SK-N-SH (cell line): ENCODE measurements at regions not wholly inside any gene's neighbourhood (a gene's known extent, or its start where the extent isn't known, plus 50 kb on each side); places are given as distances from the start of the nearest gene placed in this dataset.

Source experiments
- CTCF ChIA-PET: fragments of 300-600, 350-600 bp; formaldehyde crosslinking; extraction: SDS; loops from one replicate; lab custom pipeline; 2021; lab: Yijun Ruan, JAX
- POLR2A ChIA-PET: fragments of 350-600 bp; sonication (Branson Sonifier 250); formaldehyde crosslinking; extraction: SDS; loops from one replicate; lab custom pipeline; 2020; ENCODE audit warnings: antibody characterized with exemption, inconsistent platforms; lab: Yijun Ruan, JAX
- DNase-seq: peaks from one replicate; pipeline ENCODE4 v3.0.0; 2012
- H2AFZ ChIP-seq: fragments of 200-600 bp; sonication (generic); 2 replicates; pipeline ENCODE4 v1.8.1; 2016; ENCODE audit warnings: antibody characterized with exemption, mild to moderate bottlenecking, low read depth
- H3F3A ChIP-seq: fragments of 200-600 bp; sonication (generic); replicated peaks from 2 replicates; pipeline ENCODE3; 2016; ENCODE audit warnings: antibody characterized with exemption, mild to moderate bottlenecking; ENCODE audit not compliant: insufficient read depth
- H3K27ac ChIP-seq, 2 experiments: fragments of 200-500 bp in 1 of 2; fragments of 200-600 bp in 1 of 2; sonication (Bioruptor generic) in 1 of 2; sonication (generic), shearing (Covaris generic) in 1 of 2; 2 replicates each; pipeline versions ENCODE4 v1.5.1 to v1.6.1; 2014 to 2016; ENCODE audit warnings: low read depth in 2 of 2, inconsistent platforms in 1 of 2, low read length in 1 of 2, mild to moderate bottlenecking in 1 of 2, mixed read lengths in 1 of 2
- H3K27me3 ChIP-seq: fragments of 200-600 bp; sonication (generic), shearing (Covaris generic); 2 replicates; pipeline ENCODE4 v1.6.1; 2016; ENCODE audit warnings: mixed run types; ENCODE audit not compliant: insufficient read depth
- H3K36me3 ChIP-seq, 2 experiments: fragments of 200-500 bp in 1 of 2; fragments of 200-600 bp in 1 of 2; sonication (Bioruptor generic) in 1 of 2; sonication (generic) in 1 of 2; replicated peaks in 1 of 2; 2 replicates each; pipeline versions ENCODE3 to v1.5.1; 2014 to 2016; ENCODE audit warnings: low read length in 1 of 2, mild to moderate bottlenecking in 1 of 2; ENCODE audit not compliant: insufficient read depth in 2 of 2, control insufficient read depth in 1 of 2
- H3K4me1 ChIP-seq, 2 experiments: fragments of 200-500 bp in 1 of 2; fragments of 200-600 bp in 1 of 2; sonication (Bioruptor generic) in 1 of 2; sonication (generic), shearing (Covaris generic) in 1 of 2; 2 replicates each; pipeline versions ENCODE4 v1.5.1 to v1.6.1; 2014 to 2016; ENCODE audit warnings: low read depth in 1 of 2, low read length in 1 of 2, mixed run types in 1 of 2; ENCODE audit not compliant: insufficient read depth in 2 of 2, control insufficient read depth in 1 of 2
- H3K4me2 ChIP-seq: fragments of 200-600 bp; sonication (generic), shearing (Covaris generic); 2 replicates; pipeline ENCODE4 v1.6.1; 2017; ENCODE audit warnings: mixed run types
- H3K4me3 ChIP-seq, 2 experiments: fragments of 200-500 bp in 1 of 2; fragments of 200-600 bp in 1 of 2; sonication (Bioruptor generic) in 1 of 2; sonication (generic), shearing (Covaris generic) in 1 of 2; 2 replicates each; pipeline versions ENCODE4 v1.5.1 to v1.8.1; 2014 to 2016; ENCODE audit warnings: low read depth in 2 of 2, inconsistent platforms in 1 of 2, low read length in 1 of 2, mild to moderate bottlenecking in 1 of 2, mixed read lengths in 1 of 2, moderate library complexity in 1 of 2
- H3K79me2 ChIP-seq: fragments of 200-600 bp; sonication (generic); 2 replicates; pipeline ENCODE4 v1.8.1; 2017; ENCODE audit warnings: mild to moderate bottlenecking; ENCODE audit not compliant: insufficient read depth
- H3K9ac ChIP-seq: fragments of 200-600 bp; sonication (generic); 2 replicates; pipeline ENCODE4 v1.6.1; 2017; ENCODE audit warnings: mixed run types
- H3K9me2 ChIP-seq: fragments of 200-600 bp; sonication (generic); 2 replicates; pipeline ENCODE4 v1.6.1; 2017; ENCODE audit warnings: mixed run types
- H3K9me3 ChIP-seq: fragments of 200-600 bp; sonication (generic); 2 replicates; pipeline ENCODE4 v1.6.1; 2017; ENCODE audit warnings: mixed run types, mild to moderate bottlenecking, moderate library complexity
- H4K20me1 ChIP-seq: fragments of 200-600 bp; sonication (generic); 2 replicates; pipeline ENCODE4 v1.6.1; 2017; ENCODE audit warnings: mild to moderate bottlenecking, mixed run types; ENCODE audit not compliant: insufficient read depth
- EZH2phosphoT487 ChIP-seq: fragments of 200-600 bp; sonication (generic); IDR thresholded peaks from 2 replicates; pipeline ENCODE4 v1.6.1; 2017; ENCODE audit warnings: low read depth, mixed run types, mild to moderate bottlenecking, antibody characterized with exemption, moderate library complexity, borderline replicate concordance
- FOSL2 ChIP-seq: IDR thresholded peaks from 2 replicates; pipeline ENCODE4 v1.4.0; 2012; ENCODE audit warnings: low read depth, mild to moderate bottlenecking, moderate library complexity, borderline replicate concordance
- GATA2 ChIP-seq: sonication (generic); formaldehyde crosslinking; IDR thresholded peaks from 2 replicates; pipeline ENCODE4 v1.5.0; 2020; ENCODE audit warnings: mild to moderate bottlenecking, missing genetic modification reagents
- JUND ChIP-seq: IDR thresholded peaks from 2 replicates; pipeline ENCODE4 v1.4.0; 2012
- MEF2A ChIP-seq: IDR thresholded peaks from 2 replicates; pipeline ENCODE4 v1.4.0; 2012; ENCODE audit warnings: low read depth, borderline replicate concordance
- MXI1 ChIP-seq: IDR thresholded peaks from 2 replicates; pipeline ENCODE4 v1.6.1; 2012; ENCODE audit warnings: mild to moderate bottlenecking, low read depth, low read length, improper control_type of control experiment
- RFX5 ChIP-seq: IDR thresholded peaks from 2 replicates; pipeline ENCODE4 v1.6.1; 2012; ENCODE audit warnings: mild to moderate bottlenecking, improper control_type of control experiment, low read length
- TAF1 ChIP-seq: IDR thresholded peaks from 2 replicates; pipeline ENCODE4 v1.6.1; 2012; ENCODE audit warnings: low read depth, mild to moderate bottlenecking, low read length, moderate library complexity, borderline replicate concordance
- WGBS: methylation state at CpG from one replicate; pipeline ENCODE4 v1.1.6; 2017; ENCODE audit warnings: low lambda C conversion rate; 5-methylcytosine and 5-hydroxymethylcytosine counted together
- TF ChIP-seq, protein P1 (sequence below): IDR thresholded peaks from 2 replicates; pipeline ENCODE4 v1.4.0; 2012; ENCODE audit warnings: low read depth, borderline replicate concordance
- TF ChIP-seq, protein P2 (sequence below): IDR thresholded peaks from 2 replicates; pipeline ENCODE4; 2012
- TF ChIP-seq, protein P3 (sequence below): fragments of 200-600 bp; sonication (generic); IDR thresholded peaks from 2 replicates; pipeline ENCODE4 v1.6.1; 2017; ENCODE audit warnings: antibody characterized with exemption, mild to moderate bottlenecking, moderate library complexity
- TF ChIP-seq, protein P4 (sequence below): IDR thresholded peaks from 2 replicates; pipeline ENCODE4 v1.4.0; 2012; ENCODE audit warnings: low read depth, borderline replicate concordance

DNA sequence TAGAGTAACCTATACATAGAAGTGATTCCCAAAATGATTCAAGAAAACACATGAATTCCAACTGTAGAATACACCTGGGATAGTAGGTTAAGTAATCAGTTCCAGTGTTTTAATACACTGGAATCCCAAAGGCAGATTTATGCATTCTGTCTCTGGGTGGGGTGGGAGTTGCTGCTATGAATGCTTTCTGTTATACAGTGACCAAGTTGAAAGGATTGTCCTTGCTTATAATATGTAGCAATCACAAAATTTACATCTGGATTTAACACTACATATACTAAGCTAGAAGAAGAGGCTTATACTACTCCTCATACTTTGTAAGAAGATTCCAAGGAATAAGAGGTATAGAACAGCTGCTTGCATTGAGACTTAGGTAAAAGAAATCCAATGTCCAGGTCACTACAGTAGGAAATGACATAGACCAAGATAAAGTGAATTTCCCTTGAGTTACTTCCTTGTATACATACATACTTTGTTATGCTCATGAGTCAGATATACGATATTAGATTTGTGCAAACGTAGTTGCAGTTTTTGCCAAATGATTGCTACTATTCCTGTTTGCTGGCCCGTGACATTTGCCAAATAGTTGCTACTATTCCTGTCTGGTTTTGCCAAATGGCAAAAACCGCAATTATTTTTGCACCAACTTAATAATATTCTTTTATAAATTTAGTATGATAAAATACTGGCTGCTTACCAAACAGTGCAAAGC is 210.5 kb upstream of the DIAPH2 start:
- ChIA-PET POLR2A (no interaction called here), CTCF (no interaction called here)
- Histone ChIP-seq H3K27ac (no peak overlapping the region), H3K36me3 (no peaks in the 10 kb centered on the region), H3F3A (no peaks in the 10 kb centered on the region), H3K27me3 (no peaks in the 10 kb centered on the region), H2AFZ (no peak overlapping the region), H3K9ac (no peak overlapping the region), H3K9me3 (no peaks in the 10 kb centered on the region), H3K4me2 (no peak overlapping the region), H4K20me1 (no peaks in the 10 kb centered on the region), H3K9me2 (no peaks in the 10 kb centered on the region), H3K79me2 (no peaks in the 10 kb centered on the region), H3K4me1 (no peaks in the 10 kb centered on the region), H3K4me3 (no peak overlapping the region)
- DNase-seq, result no peak
- TF ChIP-seq FOSL2 (no peak), MXI1 (no peak)
- TF ChIP-seq, protein P1, sequence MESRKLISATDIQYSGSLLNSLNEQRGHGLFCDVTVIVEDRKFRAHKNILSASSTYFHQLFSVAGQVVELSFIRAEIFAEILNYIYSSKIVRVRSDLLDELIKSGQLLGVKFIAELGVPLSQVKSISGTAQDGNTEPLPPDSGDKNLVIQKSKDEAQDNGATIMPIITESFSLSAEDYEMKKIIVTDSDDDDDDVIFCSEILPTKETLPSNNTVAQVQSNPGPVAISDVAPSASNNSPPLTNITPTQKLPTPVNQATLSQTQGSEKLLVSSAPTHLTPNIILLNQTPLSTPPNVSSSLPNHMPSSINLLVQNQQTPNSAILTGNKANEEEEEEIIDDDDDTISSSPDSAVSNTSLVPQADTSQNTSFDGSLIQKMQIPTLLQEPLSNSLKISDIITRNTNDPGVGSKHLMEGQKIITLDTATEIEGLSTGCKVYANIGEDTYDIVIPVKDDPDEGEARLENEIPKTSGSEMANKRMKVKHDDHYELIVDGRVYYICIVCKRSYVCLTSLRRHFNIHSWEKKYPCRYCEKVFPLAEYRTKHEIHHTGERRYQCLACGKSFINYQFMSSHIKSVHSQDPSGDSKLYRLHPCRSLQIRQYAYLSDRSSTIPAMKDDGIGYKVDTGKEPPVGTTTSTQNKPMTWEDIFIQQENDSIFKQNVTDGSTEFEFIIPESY, result no peak
- WGBS, result 23% methylated on average over 4 of the region's 4 CpGs

DNA sequence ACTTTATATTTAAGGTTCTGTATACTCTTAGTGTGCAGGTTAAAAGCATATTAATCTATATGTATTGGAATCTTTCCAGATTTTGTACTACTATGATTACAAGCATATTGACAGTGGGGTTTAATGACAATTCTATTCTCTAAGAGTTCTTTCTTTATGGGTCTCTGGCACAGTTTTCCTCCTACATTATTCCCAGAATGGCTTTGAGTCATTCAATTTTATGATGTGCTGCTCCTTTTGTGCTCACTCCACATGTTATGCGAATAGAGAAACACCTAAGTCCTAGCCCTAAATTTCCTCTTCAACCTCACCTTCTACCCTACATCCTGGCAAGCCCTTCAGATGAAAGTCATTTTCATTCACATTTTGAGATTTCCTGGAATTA is 209.9 kb upstream of the DIAPH2 start:
- Histone ChIP-seq H3F3A (no peaks in the 10 kb centered on the region), H3K4me1 (no peaks in the 10 kb centered on the region), H3K9me3 (no peaks in the 10 kb centered on the region), H3K9ac (no peak overlapping the region), H4K20me1 (no peaks in the 10 kb centered on the region), H2AFZ (no peak overlapping the region), H3K4me2 (no peak overlapping the region), H3K27ac (no peak overlapping the region), H3K36me3 (no peaks in the 10 kb centered on the region), H3K27me3 (no peaks in the 10 kb centered on the region), H3K79me2 (no peaks in the 10 kb centered on the region), H3K9me2 (no peaks in the 10 kb centered on the region)
- POLR2A ChIA-PET, result no interaction called here
- 43% methylated on average over 1 of the region's 1 CpG for WGBS
- TF ChIP-seq, protein P2, sequence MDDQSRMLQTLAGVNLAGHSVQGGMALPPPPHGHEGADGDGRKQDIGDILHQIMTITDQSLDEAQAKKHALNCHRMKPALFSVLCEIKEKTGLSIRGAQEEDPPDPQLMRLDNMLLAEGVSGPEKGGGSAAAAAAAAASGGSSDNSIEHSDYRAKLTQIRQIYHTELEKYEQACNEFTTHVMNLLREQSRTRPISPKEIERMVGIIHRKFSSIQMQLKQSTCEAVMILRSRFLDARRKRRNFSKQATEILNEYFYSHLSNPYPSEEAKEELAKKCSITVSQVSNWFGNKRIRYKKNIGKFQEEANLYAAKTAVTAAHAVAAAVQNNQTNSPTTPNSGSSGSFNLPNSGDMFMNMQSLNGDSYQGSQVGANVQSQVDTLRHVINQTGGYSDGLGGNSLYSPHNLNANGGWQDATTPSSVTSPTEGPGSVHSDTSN, result no peak
- TF ChIP-seq, protein P3, sequence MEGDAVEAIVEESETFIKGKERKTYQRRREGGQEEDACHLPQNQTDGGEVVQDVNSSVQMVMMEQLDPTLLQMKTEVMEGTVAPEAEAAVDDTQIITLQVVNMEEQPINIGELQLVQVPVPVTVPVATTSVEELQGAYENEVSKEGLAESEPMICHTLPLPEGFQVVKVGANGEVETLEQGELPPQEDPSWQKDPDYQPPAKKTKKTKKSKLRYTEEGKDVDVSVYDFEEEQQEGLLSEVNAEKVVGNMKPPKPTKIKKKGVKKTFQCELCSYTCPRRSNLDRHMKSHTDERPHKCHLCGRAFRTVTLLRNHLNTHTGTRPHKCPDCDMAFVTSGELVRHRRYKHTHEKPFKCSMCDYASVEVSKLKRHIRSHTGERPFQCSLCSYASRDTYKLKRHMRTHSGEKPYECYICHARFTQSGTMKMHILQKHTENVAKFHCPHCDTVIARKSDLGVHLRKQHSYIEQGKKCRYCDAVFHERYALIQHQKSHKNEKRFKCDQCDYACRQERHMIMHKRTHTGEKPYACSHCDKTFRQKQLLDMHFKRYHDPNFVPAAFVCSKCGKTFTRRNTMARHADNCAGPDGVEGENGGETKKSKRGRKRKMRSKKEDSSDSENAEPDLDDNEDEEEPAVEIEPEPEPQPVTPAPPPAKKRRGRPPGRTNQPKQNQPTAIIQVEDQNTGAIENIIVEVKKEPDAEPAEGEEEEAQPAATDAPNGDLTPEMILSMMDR, result no peak
- TF ChIP-seq TAF1 (no peak), GATA2 (CRISPR knock-in tag) (no peak), EZH2phosphoT487 (no peak), JUND (no peak), MEF2A (no peak), RFX5 (no peak)
- TF ChIP-seq, protein P4, sequence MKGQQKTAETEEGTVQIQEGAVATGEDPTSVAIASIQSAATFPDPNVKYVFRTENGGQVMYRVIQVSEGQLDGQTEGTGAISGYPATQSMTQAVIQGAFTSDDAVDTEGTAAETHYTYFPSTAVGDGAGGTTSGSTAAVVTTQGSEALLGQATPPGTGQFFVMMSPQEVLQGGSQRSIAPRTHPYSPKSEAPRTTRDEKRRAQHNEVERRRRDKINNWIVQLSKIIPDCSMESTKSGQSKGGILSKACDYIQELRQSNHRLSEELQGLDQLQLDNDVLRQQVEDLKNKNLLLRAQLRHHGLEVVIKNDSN, result no peak
- TF ChIP-seq, protein P1, result no peak
- TF ChIP-seq, all 33 proteins: peak for 0
- CTCF ChIA-PET, result no interaction called here
- DNase-seq, result no peak
- no peak overlapping the region for H3K4me3 ChIP-seq
